HCT116 (cell line): ENCODE measurements at regions not wholly inside any gene's neighbourhood (a gene's known extent, or its start where the extent isn't known, plus 50 kb on each side); places are given as distances from the start of the nearest gene placed in this dataset.

Experiments
- ATAC-seq: fragments of 200-7000 bp; cut with Tn5 transposase; 2 replicates; pipeline ENCODE4 v1.9.1; 2020; ENCODE audit warnings: mild to moderate bottlenecking, moderate library complexity
- BruUV-seq: library from RNA; stranded (reverse); fragments of 400-500 nt; replicated peaks from 2 replicates; lab custom pipeline; 2021; lab: Mats Ljungman, UMichigan
- CTCF ChIA-PET: fragments of 300-600 bp; sonication (Branson Sonifier 250); formaldehyde crosslinking; loops from one replicate; lab custom pipeline; 2021; ENCODE audit warnings: antibody characterized with exemption; lab: Charles Lee
- POLR2A ChIA-PET: fragments of 300-600, 350-600 bp; sonication (Branson Sonifier 250); formaldehyde crosslinking; loops from one replicate; lab custom pipeline; 2021; ENCODE audit warnings: antibody characterized with exemption; lab: Charles Lee
- RAD21 ChIA-PET, 2 experiments: fragments of 300-600 bp; sonication (Branson Sonifier 250); formaldehyde crosslinking; loops; one replicate each; lab custom pipeline; 2023; ENCODE audit warnings: low total read pairs in 2 of 2; ENCODE audit not compliant: uncharacterized antibody in 2 of 2, unreplicated experiment in 2 of 2, low non-redundant PET in 1 of 2; lab: Charles Lee
- DNase-seq: peaks from one replicate; pipeline ENCODE4 v3.0.0-alpha.2; 2010; ENCODE audit warnings: low read depth, low spot score
- H2AFZ ChIP-seq: fragments of 200-600 bp; shearing (Covaris generic), sonication (generic); 2 replicates; pipeline ENCODE4 v1.6.1; 2017; ENCODE audit warnings: low read depth, mixed run types, mixed read lengths, antibody characterized with exemption, low read length; ENCODE audit not compliant: poor library complexity, severe bottlenecking
- H3K27ac ChIP-seq: 2 replicates; pipeline ENCODE4 v1.5.1; 2012; ENCODE audit warnings: low read depth, low read length
- H3K27me3 ChIP-seq: fragments of 200-600 bp; sonication (generic); 2 replicates; pipeline ENCODE4 v1.6.1; 2016; ENCODE audit warnings: mixed run types, low read length, mixed read lengths; ENCODE audit not compliant: insufficient read depth
- H3K36me3 ChIP-seq, 2 experiments: fragments of 200-500 bp in 1 of 2; fragments of 200-600 bp in 1 of 2; sonication (Bioruptor generic) in 1 of 2; sonication (generic) in 1 of 2; 2 replicates each; pipeline versions ENCODE4 v1.5.1 to v1.6.1; 2014 to 2016; ENCODE audit warnings: low read length in 2 of 2, inconsistent platforms in 1 of 2, mixed read lengths in 1 of 2, mixed run types in 1 of 2; ENCODE audit not compliant: insufficient read depth in 2 of 2, control insufficient read depth in 1 of 2
- H3K4me1 ChIP-seq, 2 experiments: fragments of 200-600 bp in 1 of 2; sonication (generic) in 1 of 2; 2 replicates each; pipeline versions ENCODE4 v1.5.1 to v1.6.1; 2012 to 2017; ENCODE audit warnings: low read length in 2 of 2, inconsistent platforms in 1 of 2, mild to moderate bottlenecking in 1 of 2, mixed read lengths in 1 of 2, mixed run types in 1 of 2, moderate library complexity in 1 of 2; ENCODE audit not compliant: insufficient read depth in 2 of 2, control insufficient read depth in 1 of 2
- H3K4me2 ChIP-seq: fragments of 200-600 bp; sonication (generic); 2 replicates; pipeline ENCODE4 v1.6.1; 2017; ENCODE audit warnings: mixed run types, low read length, mixed read lengths
- H3K4me3 ChIP-seq, 2 experiments: fragments of 200-600 bp in 1 of 2; sonication (generic) in 1 of 2; replicated peaks in 1 of 2; 2 replicates each; pipeline ENCODE4 v1.5.1; 2011 to 2016; ENCODE audit warnings: low read length in 2 of 2, control low read depth in 1 of 2, low read depth in 1 of 2, mild to moderate bottlenecking in 1 of 2, mixed read lengths in 1 of 2, mixed run types in 1 of 2
- H3K79me2 ChIP-seq: fragments of 200-600 bp; sonication (generic); 2 replicates; pipeline ENCODE4 v1.6.1; 2017; ENCODE audit warnings: mild to moderate bottlenecking, mixed run types, low read length, moderate library complexity, mixed read lengths; ENCODE audit not compliant: insufficient read depth
- H3K9ac ChIP-seq: fragments of 200-600 bp; sonication (generic); 2 replicates; pipeline ENCODE4 v1.6.1; 2016; ENCODE audit warnings: low read length, mixed read lengths
- H3K9me2 ChIP-seq: fragments of 200-600 bp; sonication (generic), shearing (Covaris generic); 2 replicates; pipeline ENCODE4 v1.6.1; 2017; ENCODE audit warnings: mixed run types, mild to moderate bottlenecking, moderate library complexity; ENCODE audit not compliant: insufficient read depth
- H3K9me3 ChIP-seq, 2 experiments: fragments of 200-500 bp in 1 of 2; fragments of 200-600 bp in 1 of 2; sonication (Bioruptor generic) in 1 of 2; sonication (generic) in 1 of 2; 2 replicates each; pipeline ENCODE4 v1.6.1; 2014 to 2017; ENCODE audit warnings: low read length in 2 of 2, mixed read lengths in 2 of 2, inconsistent platforms in 1 of 2, low read depth in 1 of 2, mild to moderate bottlenecking in 1 of 2, mixed run types in 1 of 2, moderate library complexity in 1 of 2; ENCODE audit not compliant: control insufficient read depth in 1 of 2, insufficient read depth in 1 of 2
- H4K20me1 ChIP-seq: fragments of 200-600 bp; sonication (generic), shearing (Covaris generic); 2 replicates; pipeline ENCODE4 v1.6.1; 2017; ENCODE audit warnings: mixed run types, mild to moderate bottlenecking, moderate library complexity; ENCODE audit not compliant: insufficient read depth
- ATF3 ChIP-seq: IDR thresholded peaks from 2 replicates; pipeline ENCODE4 v1.6.1; 2012
- CBX3 ChIP-seq: IDR thresholded peaks from 2 replicates; pipeline ENCODE4 v1.6.1; 2012; ENCODE audit warnings: low read depth
- CEBPB ChIP-seq: IDR thresholded peaks from 2 replicates; pipeline ENCODE4 v1.6.1; 2012; ENCODE audit warnings: low read depth
- CTCF ChIP-seq, 3 experiments: fragments of 200-600 bp in 1 of 3; sonication (generic) in 1 of 3; IDR thresholded peaks in 2 of 3; conservative IDR thresholded peaks in 1 of 3; 2 replicates each; pipeline ENCODE4 v1.5.1; 2012 to 2017; ENCODE audit warnings: low read depth in 2 of 3, low read length in 2 of 3, antibody characterized with exemption in 1 of 3, borderline replicate concordance in 1 of 3, control low read depth in 1 of 3, mild to moderate bottlenecking in 1 of 3, mixed read lengths in 1 of 3, mixed run types in 1 of 3, moderate library complexity in 1 of 3; ENCODE audit not compliant: insufficient read depth in 1 of 3
- EGR1 ChIP-seq: IDR thresholded peaks from 2 replicates; pipeline ENCODE4 v1.6.1; 2012; ENCODE audit warnings: low read depth
- ELF1 ChIP-seq: IDR thresholded peaks from 2 replicates; pipeline ENCODE4 v1.6.1; 2012; ENCODE audit warnings: low read depth, borderline replicate concordance
- FOSL1 ChIP-seq: IDR thresholded peaks from 2 replicates; pipeline ENCODE4 v1.6.1; 2012; ENCODE audit warnings: low read depth
- MAX ChIP-seq: IDR thresholded peaks from 2 replicates; pipeline ENCODE4 v1.6.1; 2012
- POLR2A ChIP-seq: IDR thresholded peaks from 2 replicates; pipeline ENCODE4 v1.7.0; 2011; ENCODE audit warnings: borderline replicate concordance; ENCODE audit not compliant: insufficient read depth, insufficient read length; ENCODE audit errors: extremely low read depth
- POLR2AphosphoS5 ChIP-seq: IDR thresholded peaks from 2 replicates; pipeline ENCODE4 v1.6.1; 2011; ENCODE audit warnings: mild to moderate bottlenecking, low read depth, low read length, moderate library complexity
- REST ChIP-seq: IDR thresholded peaks from 2 replicates; pipeline ENCODE4 v1.6.1; 2012; ENCODE audit warnings: low read depth
- SIN3A ChIP-seq: IDR thresholded peaks from 2 replicates; pipeline ENCODE4 v1.6.1; 2012; ENCODE audit warnings: low read depth
- SRF ChIP-seq: IDR thresholded peaks from 2 replicates; pipeline ENCODE4 v1.6.1; 2012; ENCODE audit warnings: low read depth
- ZBTB33 ChIP-seq: IDR thresholded peaks from 2 replicates; pipeline ENCODE4 v1.6.1; 2011; ENCODE audit warnings: mild to moderate bottlenecking, low read length, moderate library complexity; ENCODE audit not compliant: insufficient replicate concordance; ENCODE audit errors: extremely low read depth
- ZFX ChIP-seq: fragments of 450-650 bp; IDR thresholded peaks from 2 replicates; pipeline ENCODE4 v1.6.1; 2017
- intact Hi-C: fragments of 100-400 bp; cut with micrococcal nuclease; formaldehyde crosslinking; loops from 2 replicates; pipeline ENCODE4 v1.10.0; 2022

- TF ChIP-seq CBX3 (no peak), MAX (no peak), SRF (no peak), CTCF (IDR thresholded peaks at IDR 0.05 in 2 of 3, conservative IDR thresholded peaks at IDR 0.05 in 1 of 3; ENCODE audit: borderline replicate concordance in 1 of 3, insufficient read depth in 1 of 3, low read depth in 2 of 3, low read length in 2 of 3) (no peak)
These were observed 316.1 kb upstream of the MTPN start (continued) for GRCh38 chr7:136293272-136293671.

GRCh38 chr7:136292365-136292764, 315.2 kb upstream of the MTPN start:
- no peaks in the 10 kb centered on the region for H3K79me2 ChIP-seq
- no peak overlapping the region for H3K4me3 ChIP-seq
- H3K36me3 ChIP-seq = no peaks in the 10 kb centered on the region
- H3K4me2 ChIP-seq = no peak overlapping the region
- H4K20me1 ChIP-seq = no peaks in the 10 kb centered on the region
- no peak overlapping the region for H2AFZ ChIP-seq
- ChIA-PET CTCF (no interaction called here), POLR2A (no interaction called here), RAD21 (no interaction called here)
- ATAC-seq (no peak), DNase-seq (no peak)
- H3K9me3 ChIP-seq = no peaks in the 10 kb centered on the region
- no peaks in the 10 kb centered on the region for H3K27me3 ChIP-seq
- no TSS peak for BruUV-seq
- H3K9ac ChIP-seq = no peak overlapping the region
- intact Hi-C loops = no loop called here
- no peaks in the 10 kb centered on the region for H3K4me1 ChIP-seq
- no peaks in the 10 kb centered on the region for H3K9me2 ChIP-seq
- H3K27ac ChIP-seq = no peak overlapping the region
- TF ChIP-seq EGR1 = no peak
- TF ChIP-seq ZBTB33 = no peak
- no peak for TF ChIP-seq SIN3A
- TF ChIP-seq CBX3 = no peak
- no peak for TF ChIP-seq CEBPB
- TF ChIP-seq ZFX = no peak
- TF ChIP-seq SRF = no peak
- no peak for TF ChIP-seq CTCF (IDR thresholded peaks at IDR 0.05 in 2 of 3, conservative IDR thresholded peaks at IDR 0.05 in 1 of 3; ENCODE audit: borderline replicate concordance in 1 of 3, insufficient read depth in 1 of 3, low read depth in 2 of 3, low read length in 2 of 3)
- no peak for TF ChIP-seq ATF3
- no peak for TF ChIP-seq POLR2AphosphoS5
- no peak for TF ChIP-seq FOSL1
- no peak for TF ChIP-seq ELF1
- no peak for TF ChIP-seq MAX
- TF ChIP-seq REST = no peak
- TF ChIP-seq POLR2A = no peak
